ENCODE measurements at regions not wholly inside any gene's neighbourhood (a gene's known extent, or its start where the extent isn't known, plus 50 kb on each side); places are given as distances from the start of the nearest gene placed in this dataset.
"Not testable (repeated sequence)": the region's sequence is repeated elsewhere in the genome, so short reads cannot be mapped to it uniquely, and the experiment has no call there.

GRCh38 chr1:144140243-144140642 lies 168.5 kb upstream of the FAM72C start:
- not testable (repeated sequence) for DNase-seq

GRCh38 chr1:144105006-144105405 lies 133.2 kb upstream of the FAM72C start:
- not testable (repeated sequence) for DNase-seq

- DNase-seq = peak; percentile 29
These were observed 132.4 kb upstream of the FAM72C start for GRCh38 chr1:144104000-144104677.

GRCh38 chr1:144103156-144103880 lies 131.5 kb upstream of the FAM72C start:
- peak; percentile 20 for DNase-seq

- peak; percentile 2 for DNase-seq
These were observed 130.4 kb upstream of the FAM72C start for GRCh38 chr1:144102046-144102745.

GRCh38 chr1:144101397-144102045 lies 129.7 kb upstream of the FAM72C start:
- peak; percentile 4 for DNase-seq

GRCh38 chr1:144077167-144077841 lies 105.5 kb upstream of the FAM72C start:
- DNase-seq = not testable (repeated sequence)

GRCh38 chr1:144076646-144077045 lies 104.9 kb upstream of the FAM72C start:
- DNase-seq = not testable (repeated sequence)

- DNase-seq = not testable (repeated sequence)
These were observed 98.7 kb upstream of the FAM72C start for GRCh38 chr1:144070394-144071053.

- not testable (repeated sequence) for DNase-seq
These were observed 95.3 kb upstream of the FAM72C start for GRCh38 chr1:144067042-144067441.

GRCh38 chr1:144066071-144066813 lies 94.5 kb upstream of the FAM72C start:
- DNase-seq = not testable (repeated sequence)

GRCh38 chr1:144065299-144066060 lies 93.7 kb upstream of the FAM72C start:
- DNase-seq = not testable (repeated sequence)

GRCh38 chr1:144049365-144049764 lies 77.6 kb upstream of the FAM72C start:
- DNase-seq = not testable (repeated sequence)

- DNase-seq = not testable (repeated sequence)
These were observed 74.9 kb upstream of the FAM72C start for GRCh38 chr1:144046645-144047044.

- DNase-seq = not testable (repeated sequence)
These were observed 74.2 kb upstream of the FAM72C start for GRCh38 chr1:144045751-144046546.

GRCh38 chr1:144042251-144042650 lies 70.5 kb upstream of the FAM72C start:
- not testable (repeated sequence) for DNase-seq

GRCh38 chr1:144040293-144040692 lies 68.5 kb upstream of the FAM72C start:
- not testable (repeated sequence) for DNase-seq

- not testable (repeated sequence) for DNase-seq
These were observed 62.3 kb upstream of the FAM72C start for GRCh38 chr1:144034045-144034444.

- not testable (repeated sequence) for DNase-seq
These were observed 59.8 kb upstream of the FAM72C start for GRCh38 chr1:144031550-144031949.
